ENCODE measurements at regions not wholly inside any gene's neighbourhood (a gene's known extent, or its start where the extent isn't known, plus 50 kb on each side); places are given as distances from the start of the nearest gene placed in this dataset.

GRCh38 chr17:6328279-6328678 is 106.6 kb downstream of the AIPL1 start:
- no peaks in the 10 kb centered on the region for H3K9me3 ChIP-seq (ENCODE audit: control insufficient read depth in 2 of 2, insufficient read depth in 1 of 2, low read depth in 1 of 2, low read length in 1 of 2)
- H3K4me3 ChIP-seq (ENCODE audit: low read depth in 1 of 2, low read length in 2 of 2): no peak overlapping the region
- no peaks in the 10 kb centered on the region for H3K36me3 ChIP-seq (ENCODE audit: control insufficient read depth in 2 of 2, insufficient read depth in 2 of 2, low read length in 1 of 2)
- peaks cover 0 to 4% of the 10 kb centered on the region in 2 donors for H3K4me1 ChIP-seq (ENCODE audit: control insufficient read depth in 2 of 2, insufficient read depth in 2 of 2, low read length in 1 of 2)
- H3K27ac ChIP-seq (ENCODE audit: low read depth in 2 of 2, low read length in 1 of 2): no peak overlapping the region
- 71 to 79% methylated on average over 4 of the region's 4 CpGs for WGBS, 2 donors
- no peaks in the 10 kb centered on the region for H3K27me3 ChIP-seq (ENCODE audit: control insufficient read depth in 1 of 2, insufficient read depth in 2 of 2, low read length in 2 of 2)

- Histone ChIP-seq H3K9me3 (ENCODE audit: control insufficient read depth in 2 of 2, insufficient read depth in 1 of 2, low read depth in 1 of 2, low read length in 1 of 2) (no peaks in the 10 kb centered on the region), H3K36me3 (ENCODE audit: control insufficient read depth in 2 of 2, insufficient read depth in 2 of 2, low read length in 1 of 2) (no peaks in the 10 kb centered on the region), H3K27ac (ENCODE audit: low read depth in 2 of 2, low read length in 1 of 2) (no peak overlapping the region), H3K4me1 (ENCODE audit: control insufficient read depth in 2 of 2, insufficient read depth in 2 of 2, low read length in 1 of 2) (peaks cover 0 to 4% of the 10 kb centered on the region in 2 donors), H3K27me3 (ENCODE audit: control insufficient read depth in 1 of 2, insufficient read depth in 2 of 2, low read length in 2 of 2) (no peaks in the 10 kb centered on the region), H3K4me3 (ENCODE audit: low read depth in 1 of 2, low read length in 2 of 2) (no peak overlapping the region)
- 28 to 29% methylated on average over 6 of the region's 6 CpGs for WGBS, 2 donors
Measured at GRCh38 chr17:6327007-6327406, 107.9 kb downstream of the AIPL1 start.

- no peaks in the 10 kb centered on the region for H3K9me3 ChIP-seq (ENCODE audit: control insufficient read depth in 2 of 2, insufficient read depth in 1 of 2, low read depth in 1 of 2, low read length in 1 of 2)
- H3K27me3 ChIP-seq (ENCODE audit: control insufficient read depth in 1 of 2, insufficient read depth in 2 of 2, low read length in 2 of 2): no peaks in the 10 kb centered on the region
- H3K4me3 ChIP-seq (ENCODE audit: low read depth in 1 of 2, low read length in 2 of 2): peak overlapping the region in 1 of 2 donors; percentile 8
- 66 to 80% methylated on average over 8 of the region's 8 CpGs for WGBS, 2 donors
- H3K27ac ChIP-seq (ENCODE audit: low read depth in 2 of 2, low read length in 1 of 2): no peak overlapping the region
- H3K36me3 ChIP-seq (ENCODE audit: control insufficient read depth in 2 of 2, insufficient read depth in 2 of 2, low read length in 1 of 2): no peaks in the 10 kb centered on the region
- H3K4me1 ChIP-seq (ENCODE audit: control insufficient read depth in 2 of 2, insufficient read depth in 2 of 2, low read length in 1 of 2): peaks cover 0 to 4% of the 10 kb centered on the region in 2 donors
Measured at GRCh38 chr17:6326483-6326882, 108.4 kb downstream of the AIPL1 start.

- Histone ChIP-seq H3K9me3 (ENCODE audit: control insufficient read depth in 2 of 2, insufficient read depth in 1 of 2, low read depth in 1 of 2, low read length in 1 of 2) (no peaks in the 10 kb centered on the region), H3K4me1 (ENCODE audit: control insufficient read depth in 2 of 2, insufficient read depth in 2 of 2, low read length in 1 of 2) (peaks cover 0 to 4% of the 10 kb centered on the region in 2 donors), H3K4me3 (ENCODE audit: low read depth in 1 of 2, low read length in 2 of 2) (no peak overlapping the region), H3K27me3 (ENCODE audit: control insufficient read depth in 1 of 2, insufficient read depth in 2 of 2, low read length in 2 of 2) (no peaks in the 10 kb centered on the region), H3K27ac (ENCODE audit: low read depth in 2 of 2, low read length in 1 of 2) (no peak overlapping the region), H3K36me3 (ENCODE audit: control insufficient read depth in 2 of 2, insufficient read depth in 2 of 2, low read length in 1 of 2) (no peaks in the 10 kb centered on the region)
- WGBS, 2 donors: 75 to 76% methylated on average over 8 of the region's 8 CpGs
Measured at GRCh38 chr17:6325741-6326140, 109.2 kb downstream of the AIPL1 start.

GRCh38 chr17:6325051-6325450 is 109.9 kb downstream of the AIPL1 start:
- no peaks in the 10 kb centered on the region for H3K9me3 ChIP-seq (ENCODE audit: control insufficient read depth in 2 of 2, insufficient read depth in 1 of 2, low read depth in 1 of 2, low read length in 1 of 2)
- H3K4me1 ChIP-seq (ENCODE audit: control insufficient read depth in 2 of 2, insufficient read depth in 2 of 2, low read length in 1 of 2): peaks cover 0 to 4% of the 10 kb centered on the region in 2 donors
- H3K4me3 ChIP-seq (ENCODE audit: low read depth in 1 of 2, low read length in 2 of 2): no peak overlapping the region
- 77 to 79% methylated on average over 6 of the region's 6 CpGs for WGBS, 2 donors
- no peak overlapping the region for H3K27ac ChIP-seq (ENCODE audit: low read depth in 2 of 2, low read length in 1 of 2)
- no peaks in the 10 kb centered on the region for H3K27me3 ChIP-seq (ENCODE audit: control insufficient read depth in 1 of 2, insufficient read depth in 2 of 2, low read length in 2 of 2)
- H3K36me3 ChIP-seq (ENCODE audit: control insufficient read depth in 2 of 2, insufficient read depth in 2 of 2, low read length in 1 of 2): no peaks in the 10 kb centered on the region

- Histone ChIP-seq H3K4me1 (ENCODE audit: control insufficient read depth in 2 of 2, insufficient read depth in 2 of 2, low read length in 1 of 2) (peaks cover 0 to 4% of the 10 kb centered on the region in 2 donors), H3K27ac (ENCODE audit: low read depth in 2 of 2, low read length in 1 of 2) (no peak overlapping the region), H3K4me3 (ENCODE audit: low read depth in 1 of 2, low read length in 2 of 2) (no peak overlapping the region), H3K27me3 (ENCODE audit: control insufficient read depth in 1 of 2, insufficient read depth in 2 of 2, low read length in 2 of 2) (no peaks in the 10 kb centered on the region), H3K36me3 (ENCODE audit: control insufficient read depth in 2 of 2, insufficient read depth in 2 of 2, low read length in 1 of 2) (no peaks in the 10 kb centered on the region), H3K9me3 (ENCODE audit: control insufficient read depth in 2 of 2, insufficient read depth in 1 of 2, low read depth in 1 of 2, low read length in 1 of 2) (no peaks in the 10 kb centered on the region)
- WGBS, 2 donors: 64 to 67% methylated on average over 17 of the region's 17 CpGs
Measured at GRCh38 chr17:6323626-6324356, 111.1 kb downstream of the AIPL1 start.

- H3K27ac ChIP-seq (ENCODE audit: low read depth in 2 of 2, low read length in 1 of 2): no peak overlapping the region
- no peaks in the 10 kb centered on the region for H3K9me3 ChIP-seq (ENCODE audit: control insufficient read depth in 2 of 2, insufficient read depth in 1 of 2, low read depth in 1 of 2, low read length in 1 of 2)
- no peak overlapping the region for H3K4me3 ChIP-seq (ENCODE audit: low read depth in 1 of 2, low read length in 2 of 2)
- 80 to 87% methylated on average over 4 of the region's 4 CpGs for WGBS, 2 donors
- H3K27me3 ChIP-seq (ENCODE audit: control insufficient read depth in 1 of 2, insufficient read depth in 2 of 2, low read length in 2 of 2): no peaks in the 10 kb centered on the region
- H3K36me3 ChIP-seq (ENCODE audit: control insufficient read depth in 2 of 2, insufficient read depth in 2 of 2, low read length in 1 of 2): no peaks in the 10 kb centered on the region
- H3K4me1 ChIP-seq (ENCODE audit: control insufficient read depth in 2 of 2, insufficient read depth in 2 of 2, low read length in 1 of 2): peaks cover 0 to 4% of the 10 kb centered on the region in 2 donors
Measured at GRCh38 chr17:6322316-6322715, 112.6 kb downstream of the AIPL1 start.

GRCh38 chr17:6314311-6314710 is 120.6 kb downstream of the AIPL1 start:
- no peak overlapping the region for H3K4me3 ChIP-seq (ENCODE audit: low read depth in 1 of 2, low read length in 2 of 2)
- H3K27ac ChIP-seq (ENCODE audit: low read depth in 2 of 2, low read length in 1 of 2): no peak overlapping the region
- no peaks in the 10 kb centered on the region for H3K27me3 ChIP-seq (ENCODE audit: control insufficient read depth in 1 of 2, insufficient read depth in 2 of 2, low read length in 2 of 2)
- no peaks in the 10 kb centered on the region for H3K9me3 ChIP-seq (ENCODE audit: control insufficient read depth in 2 of 2, insufficient read depth in 1 of 2, low read depth in 1 of 2, low read length in 1 of 2)
- H3K36me3 ChIP-seq (ENCODE audit: control insufficient read depth in 2 of 2, insufficient read depth in 2 of 2, low read length in 1 of 2): no peaks in the 10 kb centered on the region
- 42 to 56% methylated on average over 3 of the region's 3 CpGs for WGBS, 2 donors
- H3K4me1 ChIP-seq (ENCODE audit: control insufficient read depth in 2 of 2, insufficient read depth in 2 of 2, low read length in 1 of 2): no peaks in the 10 kb centered on the region

GRCh38 chr17:6313835-6314234 is 121.1 kb downstream of the AIPL1 start:
- 72 to 82% methylated on average over 12 of the region's 12 CpGs for WGBS, 2 donors

GRCh38 chr17:6306820-6307219 is 128.1 kb downstream of the AIPL1 start:
- Histone ChIP-seq H3K9me3 (ENCODE audit: control insufficient read depth in 2 of 2, insufficient read depth in 1 of 2, low read depth in 1 of 2, low read length in 1 of 2) (peaks cover 3% of the 10 kb centered on the region in 2 donors), H3K36me3 (ENCODE audit: control insufficient read depth in 2 of 2, insufficient read depth in 2 of 2, low read length in 1 of 2) (no peaks in the 10 kb centered on the region), H3K27ac (ENCODE audit: low read depth in 2 of 2, low read length in 1 of 2) (no peak overlapping the region), H3K27me3 (ENCODE audit: control insufficient read depth in 1 of 2, insufficient read depth in 2 of 2, low read length in 2 of 2) (no peaks in the 10 kb centered on the region), H3K4me1 (ENCODE audit: control insufficient read depth in 2 of 2, insufficient read depth in 2 of 2, low read length in 1 of 2) (no peaks in the 10 kb centered on the region), H3K4me3 (ENCODE audit: low read depth in 1 of 2, low read length in 2 of 2) (no peak overlapping the region)
- 20 to 21% methylated on average over 4 of the region's 4 CpGs for WGBS, 2 donors

More at GRCh38 chr17:6313835-6314234, 121.1 kb downstream of the AIPL1 start:
- Histone ChIP-seq H3K4me1 (ENCODE audit: control insufficient read depth in 2 of 2, insufficient read depth in 2 of 2, low read length in 1 of 2) (no peaks in the 10 kb centered on the region), H3K4me3 (ENCODE audit: low read depth in 1 of 2, low read length in 2 of 2) (no peak overlapping the region), H3K9me3 (ENCODE audit: control insufficient read depth in 2 of 2, insufficient read depth in 1 of 2, low read depth in 1 of 2, low read length in 1 of 2) (no peaks in the 10 kb centered on the region), H3K27me3 (ENCODE audit: control insufficient read depth in 1 of 2, insufficient read depth in 2 of 2, low read length in 2 of 2) (no peaks in the 10 kb centered on the region), H3K36me3 (ENCODE audit: control insufficient read depth in 2 of 2, insufficient read depth in 2 of 2, low read length in 1 of 2) (no peaks in the 10 kb centered on the region), H3K27ac (ENCODE audit: low read depth in 2 of 2, low read length in 1 of 2) (no peak overlapping the region)
